ENCODE measurements at regions not wholly inside any gene's neighbourhood (a gene's known extent, or its start where the extent isn't known, plus 50 kb on each side); places are given as distances from the start of the nearest gene placed in this dataset.
"Not testable (repeated sequence)": the region's sequence is repeated elsewhere in the genome, so short reads cannot be mapped to it uniquely, and the experiment has no call there.

- peaks cover 9% of the 10 kb centered on the region; the same call in 1 of the 3 replicates for H3K4me1 ChIP-seq
- 0 out of 3 replicates have a peak, but pooled peaks cover 9% of the 10 kb centered on the region for H3K9me3 ChIP-seq
- FAIRE-seq (peak; percentile 56), ATAC-seq (no peak), DNase-seq (ENCODE audit: low read depth in 1 of 2, low spot score in 1 of 2) (peak in 1 of 2 experiments; percentile 9)
- ChIA-PET CTCF (no interaction called here), POLR2A (no interaction called here)
- no peak overlapping the region for H3K27ac ChIP-seq
- WGBS (ENCODE audit: missing lambda C conversion rate) = 25% methylated on average over 1 of the region's 1 CpG
- TF ChIP-seq CBX8 (IDR thresholded peaks at IDR 0.05) (no peak), TP53 (CRISPR knock-in tag; IDR thresholded peaks at IDR 0.05) (no peak), ELK1 (IDR thresholded peaks at IDR 0.05; ENCODE audit: low read depth, low read length) (no peak), HOXB5 (CRISPR knock-in tag; IDR thresholded peaks at IDR 0.05) (no peak), USF2 (IDR thresholded peaks at IDR 0.05) (no peak), RAD21 (conservative IDR thresholded peaks at IDR 0.05 in 1 of 2, IDR thresholded peaks at IDR 0.05 in 1 of 2) (no peak), JUN (IDR thresholded peaks at IDR 0.05) (no peak), E2F6 (IDR thresholded peaks at IDR 0.05; ENCODE audit: borderline replicate concordance, low read depth) (no peak), EHF (CRISPR knock-in tag; IDR thresholded peaks at IDR 0.05) (no peak), EP300 (IDR thresholded peaks at IDR 0.05) (no peak), MAX (IDR thresholded peaks at IDR 0.05) (no peak)
- H3K4me3 ChIP-seq = no peak overlapping the region
- H3K4me2 ChIP-seq = no peak overlapping the region
Measured at GRCh38 chr12:88836156-88836555, 255.9 kb upstream of the KITLG start.

GRCh38 chr12:88834226-88834625 is 254.0 kb upstream of the KITLG start:
- ATAC-seq (no peak), FAIRE-seq (no peak), DNase-seq (ENCODE audit: low read depth in 1 of 2, low spot score in 1 of 2) (no peak)
- Histone ChIP-seq H3K4me3 (no peak overlapping the region), H3K9me3 (0 out of 3 replicates have a peak, but pooled peaks cover 9% of the 10 kb centered on the region), H3K4me2 (no peak overlapping the region), H3K27ac (no peak overlapping the region), H3K4me1 (peaks cover 9% of the 10 kb centered on the region; the same call in 1 of the 3 replicates)
- ChIA-PET POLR2A (no interaction called here), CTCF (no interaction called here)
- no peak for TF ChIP-seq NR3C1 (IDR thresholded peaks at IDR 0.05)
- no peak for TF ChIP-seq FOSL2 (IDR thresholded peaks at IDR 0.05)
- TF ChIP-seq FOSL2 (CRISPR knock-in tag; IDR thresholded peaks at IDR 0.05) = peak; percentile 4; the same call in 1 of the 2 replicates
- 25% methylated on average over 1 of the region's 1 CpG for WGBS (ENCODE audit: missing lambda C conversion rate)

GRCh38 chr12:88833641-88834116 is 253.4 kb upstream of the KITLG start:
- no peak overlapping the region for H3K4me3 ChIP-seq
- 0 out of 3 replicates have a peak, but pooled peaks cover 4% of the 10 kb centered on the region for H3K9me3 ChIP-seq
- ATAC-seq = no peak
- no peak for TF ChIP-seq RAD21 (conservative IDR thresholded peaks at IDR 0.05 in 1 of 2, IDR thresholded peaks at IDR 0.05 in 1 of 2)
- TF ChIP-seq MAX (IDR thresholded peaks at IDR 0.05) = no peak
- no peak for TF ChIP-seq RNF2 (IDR thresholded peaks at IDR 0.05; ENCODE audit: borderline replicate concordance, low read depth)
- TF ChIP-seq RARB (CRISPR knock-in tag; IDR thresholded peaks at IDR 0.05) = no peak
- TF ChIP-seq EHF (CRISPR knock-in tag; IDR thresholded peaks at IDR 0.05) = no peak
- TF ChIP-seq ELK1 (IDR thresholded peaks at IDR 0.05; ENCODE audit: low read depth, low read length) = no peak
- TF ChIP-seq MAZ (IDR thresholded peaks at IDR 0.05; ENCODE audit: borderline replicate concordance, low read depth, low read length) = no peak
- TF ChIP-seq NPAS2 (CRISPR knock-in tag; IDR thresholded peaks at IDR 0.05; ENCODE audit: borderline replicate concordance) = no peak
- TF ChIP-seq FOXS1 (CRISPR knock-in tag; IDR thresholded peaks at IDR 0.05) = no peak
- TF ChIP-seq ZFP36 (IDR thresholded peaks at IDR 0.05; ENCODE audit: borderline replicate concordance, partially characterized antibody) = no peak
- no peak for TF ChIP-seq HOXB5 (CRISPR knock-in tag; IDR thresholded peaks at IDR 0.05)
- no peak for TF ChIP-seq SMC3 (IDR thresholded peaks at IDR 0.05)
- no peak for TF ChIP-seq MAFK (IDR thresholded peaks at IDR 0.05; ENCODE audit: partially characterized antibody)
- no peak for TF ChIP-seq CHD4 (IDR thresholded peaks at IDR 0.05; ENCODE audit: borderline replicate concordance)
- ChIA-PET POLR2A (no interaction called here), CTCF (no interaction called here)
- FAIRE-seq = peak; percentile 65
- H3K4me2 ChIP-seq = no peak overlapping the region
- H3K4me1 ChIP-seq = peaks cover 9% of the 10 kb centered on the region; the same call in 1 of the 3 replicates
- no peak overlapping the region for H3K27ac ChIP-seq
- DNase-seq (ENCODE audit: low read depth in 1 of 2, low spot score in 1 of 2) = no peak

- H3K4me2 ChIP-seq; H3K4me3 ChIP-seq; DNase-seq (ENCODE audit: low read depth in 1 of 2, low spot score in 1 of 2); H3K27ac ChIP-seq; ATAC-seq; FAIRE-seq; H3K9me3 ChIP-seq; H3K4me1 ChIP-seq; POLR2A ChIA-PET: not testable (repeated sequence)
- CTCF ChIA-PET = interaction anchor here (1.6 kb wide), 1 partner anchor 12 kb away, joined by 4 read pairs; no protein-coding TSS in a partner anchor
- WGBS (ENCODE audit: missing lambda C conversion rate) = 73% methylated on average over 2 of the region's 2 CpGs
Measured at GRCh38 chr12:88828537-88828936, 248.3 kb upstream of the KITLG start.
